Right lobe of liver (tissue), 4 donors: ENCODE measurements at regions not wholly inside any gene's neighbourhood (a gene's known extent, or its start where the extent isn't known, plus 50 kb on each side); places are given as distances from the start of the nearest gene placed in this dataset.

Source experiments
- CTCF ChIP-seq, 4 donors: fragments of 200-600 bp in 3 of 4; fragments of 450-650 bp in 1 of 4; IDR thresholded peaks; one replicate each; pipeline versions ENCODE4 v1.5.1 to v1.8.0; 2016 to 2022; ENCODE audit warnings: antibody characterized with exemption in 4 of 4, mild to moderate bottlenecking in 2 of 4
- POLR2A ChIP-seq: fragments of 450-650 bp; IDR thresholded peaks from one replicate; pipeline ENCODE4 v1.6.1; 2017; ENCODE audit warnings: antibody characterized with exemption, mild to moderate bottlenecking
- donor health status: DM: no; HTN: no; CAD: no.
- donor health status: DM: no; HTN: no; CAD: no.
- donor health status: DM: no; HTN: yes; CAD: no.

GRCh38 chr15:87689716-87690115, 566.8 kb downstream of the NTRK3 start:
- no peak for TF ChIP-seq CTCF (IDR thresholded peaks at IDR 0.05)
- no peak for TF ChIP-seq POLR2A
